H9 (cell line): ENCODE measurements at regions not wholly inside any gene's neighbourhood (a gene's known extent, or its start where the extent isn't known, plus 50 kb on each side); places are given as distances from the start of the nearest gene placed in this dataset.
"Not testable (repeated sequence)": the region's sequence is repeated elsewhere in the genome, so short reads cannot be mapped to it uniquely, and the experiment has no call there.

Source experiments
- DNase-seq: peaks from one replicate; pipeline ENCODE4 v3.0.0-alpha.2; 2017
- H2AFZ ChIP-seq: one replicate; pipeline ENCODE4 v1.6.1; 2013; ENCODE audit warnings: mild to moderate bottlenecking, low read length, control low read depth, moderate library complexity
- H2AK5ac ChIP-seq: 2 replicates; pipeline ENCODE4 v1.6.1; 2013; ENCODE audit warnings: low read length, control low read depth, mixed read lengths; ENCODE audit not compliant: insufficient read length
- H2BK120ac ChIP-seq: one replicate; pipeline ENCODE4 v1.6.1; 2013; ENCODE audit warnings: low read depth, mild to moderate bottlenecking, low read length, control low read depth, inconsistent platforms; ENCODE audit not compliant: poor library complexity, severe bottlenecking
- H2BK12ac ChIP-seq: 2 replicates; pipeline ENCODE4 v1.6.1; 2013; ENCODE audit warnings: low read length, control low read depth, mixed read lengths, low read depth; ENCODE audit not compliant: insufficient read length
- H2BK15ac ChIP-seq: 2 replicates; pipeline ENCODE4 v1.6.1; 2013; ENCODE audit warnings: low read depth, low read length, control low read depth
- H2BK20ac ChIP-seq: one replicate; pipeline ENCODE4 v1.6.1; 2013; ENCODE audit warnings: low read depth, mild to moderate bottlenecking, low read length, control low read depth, inconsistent platforms; ENCODE audit not compliant: poor library complexity, severe bottlenecking
- H2BK5ac ChIP-seq: 2 replicates; pipeline ENCODE4 v1.6.1; 2013; ENCODE audit warnings: low read length, control low read depth, mixed read lengths; ENCODE audit not compliant: insufficient read length
- H3K14ac ChIP-seq: 2 replicates; pipeline ENCODE4 v1.6.1; 2013; ENCODE audit warnings: low read length, control low read depth; ENCODE audit not compliant: insufficient read depth
- H3K18ac ChIP-seq: 2 replicates; pipeline ENCODE4 v1.6.1; 2013; ENCODE audit warnings: low read depth, mild to moderate bottlenecking, mixed read lengths, low read length, control low read depth; ENCODE audit not compliant: insufficient read length
- H3K23ac ChIP-seq: 2 replicates; pipeline ENCODE4 v1.6.1; 2013; ENCODE audit warnings: low read length, control low read depth, mixed read lengths, low read depth; ENCODE audit not compliant: insufficient read length
- H3K23me2 ChIP-seq: 2 replicates; pipeline ENCODE4 v1.6.1; 2013; ENCODE audit warnings: low read depth, mild to moderate bottlenecking, mixed read lengths, low read length, control low read depth; ENCODE audit not compliant: insufficient read length, poor library complexity, severe bottlenecking
- H3K27ac ChIP-seq: 2 replicates; pipeline ENCODE4 v1.5.1; 2013; ENCODE audit warnings: low read length, control low read depth, mixed read lengths, low read depth; ENCODE audit not compliant: insufficient read length
- H3K27me3 ChIP-seq: 2 replicates; pipeline ENCODE4 v1.6.1; 2013; ENCODE audit warnings: low read length, control low read depth, inconsistent platforms; ENCODE audit not compliant: insufficient read depth
- H3K4ac ChIP-seq: 2 replicates; pipeline ENCODE4 v1.6.1; 2013; ENCODE audit warnings: low read depth, mild to moderate bottlenecking, control low read depth, inconsistent platforms, low read length, moderate library complexity
- H3K4me1 ChIP-seq: 2 replicates; pipeline ENCODE4 v1.6.1; 2013; ENCODE audit warnings: low read length, control low read depth, inconsistent platforms; ENCODE audit not compliant: insufficient read depth
- H3K4me2 ChIP-seq: 2 replicates; pipeline ENCODE4 v1.6.1; 2013; ENCODE audit warnings: low read length, control low read depth, mixed read lengths; ENCODE audit not compliant: insufficient read length, insufficient read depth
- H3K56ac ChIP-seq: 2 replicates; pipeline ENCODE4 v1.6.1; 2013; ENCODE audit warnings: low read depth, mild to moderate bottlenecking, mixed read lengths, low read length, control low read depth; ENCODE audit not compliant: insufficient read length
- H3K79me1 ChIP-seq: 2 replicates; pipeline ENCODE4 v1.6.1; 2013; ENCODE audit warnings: low read depth, mild to moderate bottlenecking, moderate library complexity, low read length, control low read depth, inconsistent platforms; ENCODE audit not compliant: insufficient read depth, poor library complexity, severe bottlenecking
- H3K79me2 ChIP-seq: 2 replicates; pipeline ENCODE4 v1.6.1; 2013; ENCODE audit warnings: low read length, control low read depth, inconsistent platforms; ENCODE audit not compliant: insufficient read depth
- H3K9ac ChIP-seq: 2 replicates; pipeline ENCODE4 v1.6.1; 2013; ENCODE audit warnings: low read length, control low read depth, mixed read lengths; ENCODE audit not compliant: insufficient read length; ENCODE audit errors: extremely low read depth
- H3K9me3 ChIP-seq: one replicate; pipeline ENCODE4 v1.6.1; 2013; ENCODE audit warnings: low read depth, low read length, inconsistent platforms; ENCODE audit not compliant: control insufficient read depth
- H3T11ph ChIP-seq: one replicate; pipeline ENCODE4 v1.6.1; 2013; ENCODE audit warnings: mild to moderate bottlenecking, low read length, control low read depth, inconsistent platforms
- H4K20me1 ChIP-seq: one replicate; pipeline ENCODE4 v1.6.1; 2013; ENCODE audit not compliant: control insufficient read depth, insufficient read length, insufficient read depth
- H4K5ac ChIP-seq: 2 replicates; pipeline ENCODE4 v1.6.1; 2013; ENCODE audit warnings: low read depth, mild to moderate bottlenecking, mixed read lengths, low read length, control low read depth; ENCODE audit not compliant: insufficient read length
- H4K8ac ChIP-seq: replicated peaks from 2 replicates; pipeline ENCODE4 v1.6.1; 2013; ENCODE audit warnings: low read length, control low read depth, mixed read lengths, low read depth; ENCODE audit not compliant: insufficient read length
- H4K91ac ChIP-seq: 2 replicates; pipeline ENCODE4 v1.6.1; 2013; ENCODE audit warnings: low read depth, mild to moderate bottlenecking, moderate library complexity, mixed read lengths, low read length, control low read depth; ENCODE audit not compliant: insufficient read length
- H3K27ac Mint-ChIP-seq, 3 experiments: 2 replicates in 2 of 3; 3 replicates in 1 of 3; pipeline ENCODE4 v1.8.0; 2020 to 2021; ENCODE audit warnings: mixed read lengths in 3 of 3, mild to moderate bottlenecking in 1 of 3, moderate library complexity in 1 of 3
- H3K27me3 Mint-ChIP-seq: 2 replicates; pipeline ENCODE4 v1.8.0; 2021; ENCODE audit warnings: low read depth, mild to moderate bottlenecking, moderate library complexity, mixed read lengths
- H3K36me3 Mint-ChIP-seq, 3 experiments: 2 replicates in 2 of 3; 3 replicates in 1 of 3; pipeline ENCODE4 v1.8.0; 2020 to 2021; ENCODE audit warnings: low read depth in 3 of 3, mixed read lengths in 3 of 3; ENCODE audit not compliant: insufficient read depth in 1 of 3
- H3K4me1 Mint-ChIP-seq, 2 experiments: 2 replicates each; pipeline ENCODE4 v1.8.0; 2020; ENCODE audit warnings: mixed read lengths in 2 of 2
- H3K4me3 Mint-ChIP-seq, 2 experiments: 2 replicates in 1 of 2; 3 replicates in 1 of 2; pipeline ENCODE4 v1.8.0; 2020 to 2021; ENCODE audit warnings: mild to moderate bottlenecking in 2 of 2, mixed read lengths in 2 of 2, moderate library complexity in 1 of 2
- H3K9me3 Mint-ChIP-seq, 2 experiments: 2 replicates in 1 of 2; 3 replicates in 1 of 2; pipeline ENCODE4 v1.8.0; 2020; ENCODE audit warnings: mild to moderate bottlenecking in 2 of 2, mixed read lengths in 2 of 2, moderate library complexity in 1 of 2
- WGBS: extraction: QIAGEN DNeasy Blood & Tissue Kit; methylation state at CpG from one replicate; pipeline ENCODE4 v1.1.7; 2013; ENCODE audit warnings: missing lambda C conversion rate, low lambda C conversion rate, mixed read lengths; ENCODE audit not compliant: insufficient read length; ENCODE audit errors: extremely low coverage; 5-methylcytosine and 5-hydroxymethylcytosine counted together
- TF ChIP-seq, protein P1 (sequence below): fragments of 200-600 bp; sonication (generic); conservative IDR thresholded peaks from 3 replicates; pipeline ENCODE4 v1.8.0; 2021; ENCODE audit warnings: antibody characterized with exemption, mild to moderate bottlenecking

- Histone ChIP-seq H3K27me3 (no peaks in the 10 kb centered on the region), H2AK5ac (no peak overlapping the region), H3K23me2 (no peaks in the 10 kb centered on the region), H4K20me1 (no peaks in the 10 kb centered on the region), H3K9ac (no peak overlapping the region), H3K4me2 (no peak overlapping the region), H3K56ac (no peak overlapping the region), H3K79me1 (no peaks in the 10 kb centered on the region), H3K79me2 (no peaks in the 10 kb centered on the region), H2BK20ac (no peak overlapping the region), H3K18ac (no peak overlapping the region), H2BK12ac (no peak overlapping the region), H4K8ac (no peak overlapping the region), H3K4ac (no peak overlapping the region), H4K91ac (no peak overlapping the region), H4K5ac (no peak overlapping the region), H2BK120ac (no peak overlapping the region), H3K14ac (no peak overlapping the region), H3K27ac (no peak overlapping the region), H3K23ac (no peak overlapping the region), H2BK15ac (no peak overlapping the region), H3K4me1 (no peaks in the 10 kb centered on the region), H2BK5ac (no peak overlapping the region), H3T11ph (no peak overlapping the region), H2AFZ (no peak overlapping the region), H3K9me3 (no peaks in the 10 kb centered on the region)
- peaks cover 11 to 14% of the 10 kb centered on the region in 2 experiments; a peak in 4 of 5 replicates for H3K9me3 Mint-ChIP-seq
- no peak overlapping the region for H3K4me3 Mint-ChIP-seq
- H3K4me1 Mint-ChIP-seq, result no peaks in the 10 kb centered on the region
- H3K27me3 Mint-ChIP-seq, result no peaks in the 10 kb centered on the region
- TF ChIP-seq, protein P1, sequence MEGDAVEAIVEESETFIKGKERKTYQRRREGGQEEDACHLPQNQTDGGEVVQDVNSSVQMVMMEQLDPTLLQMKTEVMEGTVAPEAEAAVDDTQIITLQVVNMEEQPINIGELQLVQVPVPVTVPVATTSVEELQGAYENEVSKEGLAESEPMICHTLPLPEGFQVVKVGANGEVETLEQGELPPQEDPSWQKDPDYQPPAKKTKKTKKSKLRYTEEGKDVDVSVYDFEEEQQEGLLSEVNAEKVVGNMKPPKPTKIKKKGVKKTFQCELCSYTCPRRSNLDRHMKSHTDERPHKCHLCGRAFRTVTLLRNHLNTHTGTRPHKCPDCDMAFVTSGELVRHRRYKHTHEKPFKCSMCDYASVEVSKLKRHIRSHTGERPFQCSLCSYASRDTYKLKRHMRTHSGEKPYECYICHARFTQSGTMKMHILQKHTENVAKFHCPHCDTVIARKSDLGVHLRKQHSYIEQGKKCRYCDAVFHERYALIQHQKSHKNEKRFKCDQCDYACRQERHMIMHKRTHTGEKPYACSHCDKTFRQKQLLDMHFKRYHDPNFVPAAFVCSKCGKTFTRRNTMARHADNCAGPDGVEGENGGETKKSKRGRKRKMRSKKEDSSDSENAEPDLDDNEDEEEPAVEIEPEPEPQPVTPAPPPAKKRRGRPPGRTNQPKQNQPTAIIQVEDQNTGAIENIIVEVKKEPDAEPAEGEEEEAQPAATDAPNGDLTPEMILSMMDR, result no peak
- H3K27ac Mint-ChIP-seq, result no peak overlapping the region
- peaks cover 0 to 18% (median 8%) of the 10 kb centered on the region in 3 experiments; a peak in 3 of 7 replicates for H3K36me3 Mint-ChIP-seq
- no peak for DNase-seq
These were observed 218.7 kb upstream of the HS3ST1 start for GRCh38 chr4:11647433-11647832.

DNA sequence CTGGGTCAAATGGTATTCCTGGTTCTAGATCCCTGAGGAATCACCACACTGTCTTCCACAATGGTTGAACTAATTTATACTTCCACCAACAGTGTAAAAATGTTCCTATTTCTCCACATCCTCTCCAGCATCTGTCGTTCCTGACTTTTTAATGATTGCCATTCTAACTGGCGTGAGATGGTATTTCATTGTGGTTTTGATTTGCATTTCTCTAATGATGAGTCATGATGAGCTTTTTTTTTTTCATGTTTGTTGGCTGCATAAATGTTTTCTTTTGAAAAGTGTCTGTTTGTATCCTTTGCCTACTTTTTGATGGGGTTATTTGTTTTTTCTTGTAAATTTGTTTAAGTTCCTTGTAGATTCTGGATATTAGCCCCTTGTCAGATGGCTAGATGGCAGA, 214.4 kb upstream of the HS3ST1 start:
- peaks cover 2 to 29% (median 18%) of the 10 kb centered on the region in 3 experiments; a peak in 5 of 7 replicates for H3K36me3 Mint-ChIP-seq

More for the DNA sequence above, 214.4 kb upstream of the HS3ST1 start:
- not testable (repeated sequence) for H4K91ac ChIP-seq, H3K9ac ChIP-seq, H2AK5ac ChIP-seq, H3K18ac ChIP-seq, H3K27me3 Mint-ChIP-seq, H3K4me3 Mint-ChIP-seq, H2AFZ ChIP-seq, H3K4me1 ChIP-seq, H4K20me1 ChIP-seq, H2BK15ac ChIP-seq, H4K5ac ChIP-seq, H3K27me3 ChIP-seq, H3K9me3 ChIP-seq, H3K23me2 ChIP-seq, H4K8ac ChIP-seq, H3K4ac ChIP-seq, H3K14ac ChIP-seq, H2BK20ac ChIP-seq, H3K27ac Mint-ChIP-seq, H2BK120ac ChIP-seq, H3K23ac ChIP-seq, H3K56ac ChIP-seq, DNase-seq, H3K27ac ChIP-seq, H3K4me2 ChIP-seq, H2BK12ac ChIP-seq, H3K79me1 ChIP-seq, H2BK5ac ChIP-seq, H3T11ph ChIP-seq, H3K79me2 ChIP-seq
- peaks cover 24 to 27% of the 10 kb centered on the region in 2 experiments for H3K9me3 Mint-ChIP-seq
- peaks cover 19 to 23% of the 10 kb centered on the region in 2 experiments for H3K4me1 Mint-ChIP-seq
- no CpG with 5 or more reads among the region's 2 CpGs for WGBS
